H1 (cell line): ENCODE measurements at regions not wholly inside any gene's neighbourhood (a gene's known extent, or its start where the extent isn't known, plus 50 kb on each side); places are given as distances from the start of the nearest gene placed in this dataset.

Experiments
- CTCF ChIA-PET: fragments of 300-600 bp; sonication (Branson Sonifier 250); formaldehyde crosslinking; loops from one replicate; lab custom pipeline; 2021; ENCODE audit not compliant: partially characterized antibody; lab: Charles Lee
- POLR2A ChIA-PET: fragments of 300-600 bp; sonication (Branson Sonifier 250); formaldehyde crosslinking; loops from one replicate; lab custom pipeline; 2021; ENCODE audit warnings: inconsistent platforms; ENCODE audit not compliant: partially characterized antibody; lab: Charles Lee
- DNase-seq, 2 experiments: peaks; one replicate each; pipeline versions ENCODE4 v3.0.0 to v3.0.0-alpha.2; 2010 to 2022; ENCODE audit warnings: low spot score in 2 of 2, low read depth in 1 of 2, mixed read lengths in 1 of 2
- FAIRE-seq: peaks from 2 replicates; lab custom pipeline; 2011; peaks lifted over from hg19 to GRCh38; lab: Jason Lieb, UNC
- H2AFZ ChIP-seq: 2 replicates; pipeline ENCODE4 v1.8.1; 2012; ENCODE audit warnings: low read length, inconsistent platforms
- H2AK5ac ChIP-seq: 2 replicates; pipeline ENCODE4 v1.6.1; 2013; ENCODE audit warnings: low read depth, low read length
- H2BK120ac ChIP-seq: replicated peaks from 2 replicates; pipeline ENCODE3; 2013; ENCODE audit warnings: low read depth, low read length, inconsistent platforms
- H2BK12ac ChIP-seq: 2 replicates; pipeline ENCODE4 v1.6.1; 2013; ENCODE audit warnings: low read depth, low read length
- H2BK15ac ChIP-seq: 2 replicates; pipeline ENCODE4 v1.6.1; 2013; ENCODE audit warnings: low read length
- H2BK20ac ChIP-seq: 2 replicates; pipeline ENCODE4 v1.6.1; 2013; ENCODE audit warnings: low read length
- H2BK5ac ChIP-seq: 2 replicates; pipeline ENCODE4 v1.6.1; 2013; ENCODE audit warnings: low read depth, low read length
- H3K14ac ChIP-seq: 2 replicates; pipeline ENCODE4 v1.6.1; 2013; ENCODE audit warnings: inconsistent platforms; ENCODE audit not compliant: insufficient read length
- H3K18ac ChIP-seq: 2 replicates; pipeline ENCODE4 v1.6.1; 2013; ENCODE audit warnings: low read length; ENCODE audit errors: extremely low read depth
- H3K23ac ChIP-seq: 2 replicates; pipeline ENCODE4 v1.6.1; 2013; ENCODE audit warnings: inconsistent platforms; ENCODE audit not compliant: insufficient read length
- H3K23me2 ChIP-seq: 2 replicates; pipeline ENCODE4 v1.6.1; 2013; ENCODE audit warnings: low read depth, low read length
- H3K27ac ChIP-seq: 2 replicates; pipeline ENCODE4 v1.6.1; 2011; ENCODE audit warnings: low read depth, low read length, inconsistent platforms
- H3K27me3 ChIP-seq, 4 experiments: replicated peaks in 1 of 4; 1 replicate in 1 of 4; 2 replicates in 3 of 4; pipeline versions ENCODE4 v1.6.1 to v1.8.1; 2011 to 2013; ENCODE audit warnings: low read length in 3 of 4, mild to moderate bottlenecking in 3 of 4, inconsistent platforms in 2 of 4, mixed read lengths in 2 of 4, moderate library complexity in 1 of 4; ENCODE audit not compliant: control insufficient read depth in 3 of 4, insufficient read depth in 3 of 4; ENCODE audit errors: extremely low read depth in 1 of 4
- H3K36me3 ChIP-seq, 4 experiments: 2 replicates each; pipeline versions ENCODE4 v1.6.1 to v1.8.1; 2011 to 2013; ENCODE audit warnings: mild to moderate bottlenecking in 4 of 4, low read length in 3 of 4, moderate library complexity in 2 of 4, control low read depth in 1 of 4, inconsistent platforms in 1 of 4; ENCODE audit not compliant: insufficient read depth in 4 of 4, control insufficient read depth in 2 of 4
- H3K4ac ChIP-seq: replicated peaks from 2 replicates; pipeline ENCODE3; 2013; ENCODE audit warnings: low read length, low read depth, mixed read lengths, inconsistent platforms; ENCODE audit not compliant: insufficient read length
- H3K4me1 ChIP-seq, 4 experiments: replicated peaks in 1 of 4; 1 replicate in 1 of 4; 2 replicates in 3 of 4; pipeline versions ENCODE4 v1.6.1 to v1.8.1; 2011 to 2013; ENCODE audit warnings: low read length in 3 of 4, inconsistent platforms in 2 of 4, mixed read lengths in 1 of 4; ENCODE audit not compliant: insufficient read depth in 4 of 4, control insufficient read depth in 3 of 4
- H3K4me2 ChIP-seq, 2 experiments: 2 replicates each; pipeline versions ENCODE4 v1.6.1 to v1.8.1; 2011 to 2013; ENCODE audit warnings: low read depth in 2 of 2, low read length in 2 of 2, control low read depth in 1 of 2, inconsistent platforms in 1 of 2, mild to moderate bottlenecking in 1 of 2; ENCODE audit not compliant: insufficient read depth in 1 of 2
- H3K4me3 ChIP-seq, 4 experiments: fragments of 200-600, 300-600 bp in 1 of 4; sonication (generic), shearing (Covaris generic), sonication (Bioruptor Twin) in 1 of 4; 2 replicates each; pipeline versions ENCODE4 v1.5.1 to v1.8.1; 2011 to 2016; ENCODE audit warnings: low read length in 4 of 4, low read depth in 3 of 4, control low read depth in 2 of 4, inconsistent platforms in 2 of 4, mild to moderate bottlenecking in 2 of 4, mixed read lengths in 1 of 4, moderate library complexity in 1 of 4; ENCODE audit not compliant: insufficient read depth in 2 of 4; ENCODE audit errors: extremely low read depth in 1 of 4
- H3K56ac ChIP-seq: replicated peaks from 2 replicates; pipeline ENCODE3; 2013; ENCODE audit warnings: low read depth, mild to moderate bottlenecking, mixed read lengths, low read length, inconsistent platforms; ENCODE audit not compliant: insufficient read length
- H3K79me1 ChIP-seq: 2 replicates; pipeline ENCODE4 v1.6.1; 2013; ENCODE audit warnings: low read depth, low read length, control low read depth
- H3K79me2 ChIP-seq, 2 experiments: 2 replicates each; pipeline versions ENCODE4 v1.6.1 to v1.8.1; 2012 to 2013; ENCODE audit warnings: low read length in 2 of 2, mild to moderate bottlenecking in 2 of 2, inconsistent platforms in 1 of 2; ENCODE audit not compliant: insufficient read depth in 2 of 2, control insufficient read depth in 1 of 2
- H3K9ac ChIP-seq, 4 experiments: replicated peaks in 1 of 4; 1 replicate in 1 of 4; 2 replicates in 3 of 4; pipeline versions ENCODE4 v1.6.1 to v1.8.1; 2011 to 2013; ENCODE audit warnings: low read depth in 3 of 4, low read length in 3 of 4, control low read depth in 2 of 4, mild to moderate bottlenecking in 2 of 4, moderate library complexity in 2 of 4, inconsistent platforms in 1 of 4; ENCODE audit errors: extremely low read depth in 1 of 4
- H3K9me3 ChIP-seq, 2 experiments: 2 replicates each; pipeline versions ENCODE4 v1.6.1 to v1.8.1; 2012 to 2013; ENCODE audit warnings: mild to moderate bottlenecking in 2 of 2, moderate library complexity in 2 of 2, control low read depth in 1 of 2, inconsistent platforms in 1 of 2, low read depth in 1 of 2, low read length in 1 of 2, mixed read lengths in 1 of 2; ENCODE audit not compliant: insufficient read depth in 2 of 2
- H4K20me1 ChIP-seq, 2 experiments: replicated peaks in 1 of 2; 2 replicates each; pipeline versions ENCODE3 to v1.8.1; 2011 to 2013; ENCODE audit warnings: inconsistent platforms in 2 of 2, low read length in 2 of 2, mild to moderate bottlenecking in 1 of 2; ENCODE audit not compliant: insufficient read depth in 2 of 2, control insufficient read depth in 1 of 2
- H4K5ac ChIP-seq: 2 replicates; pipeline ENCODE4 v1.6.1; 2013; ENCODE audit warnings: low read length, low read depth, mixed read lengths, inconsistent platforms; ENCODE audit not compliant: insufficient read length
- H4K8ac ChIP-seq: 2 replicates; pipeline ENCODE4 v1.8.0; 2013; ENCODE audit warnings: mild to moderate bottlenecking, moderate library complexity, low read length, inconsistent platforms; ENCODE audit not compliant: insufficient read depth; ENCODE audit errors: extremely low read depth
- H4K91ac ChIP-seq: replicated peaks from 2 replicates; pipeline ENCODE3; 2013; ENCODE audit warnings: low read length, mixed read lengths, inconsistent platforms; ENCODE audit not compliant: insufficient read length
- EZH2 ChIP-seq: fragments of 200-600 bp; sonication (generic); IDR thresholded peaks from 2 replicates; pipeline ENCODE4 v1.7.1; 2012; ENCODE audit warnings: low read depth, mild to moderate bottlenecking, moderate library complexity, low read length, inconsistent platforms; ENCODE audit not compliant: severe bottlenecking
- HDAC2 ChIP-seq, 2 experiments: fragments of 300-600 bp in 1 of 2; sonication (generic) in 1 of 2; IDR thresholded peaks; 2 replicates each; pipeline ENCODE4 v1.6.1; 2011 to 2012; ENCODE audit warnings: low read depth in 2 of 2, low read length in 2 of 2, mild to moderate bottlenecking in 2 of 2, moderate library complexity in 2 of 2, borderline replicate concordance in 1 of 2, inconsistent platforms in 1 of 2
- HDAC6 ChIP-seq: IDR thresholded peaks from one replicate; pipeline ENCODE4 v1.7.1; 2012; ENCODE audit warnings: low read depth, mild to moderate bottlenecking, inconsistent platforms, low read length, moderate library complexity
- KDM4A ChIP-seq: IDR thresholded peaks from one replicate; pipeline ENCODE4 v1.7.1; 2012; ENCODE audit warnings: low read depth, mild to moderate bottlenecking, moderate library complexity, low read length, inconsistent platforms; ENCODE audit not compliant: severe bottlenecking
- RXRA ChIP-seq: IDR thresholded peaks from 2 replicates; pipeline ENCODE4 v1.6.1; 2011; ENCODE audit warnings: low read depth, mild to moderate bottlenecking, low read length, moderate library complexity; ENCODE audit not compliant: insufficient read depth
- SP1 ChIP-seq: IDR thresholded peaks from 2 replicates; pipeline ENCODE4 v1.6.1; 2011; ENCODE audit warnings: low read depth, low read length
- WGBS, 2 experiments: shearing (Covaris generic) in 1 of 2; methylation state at CpG; one replicate each; pipeline versions ENCODE4 v1.1.6 to v1.1.7; 2013 to 2015; ENCODE audit warnings: low lambda C conversion rate in 2 of 2, mixed read lengths in 2 of 2, inconsistent platforms in 1 of 2, low coverage in 1 of 2, missing lambda C conversion rate in 1 of 2; ENCODE audit not compliant: insufficient replicate concordance in 2 of 2, insufficient coverage in 1 of 2, insufficient read length in 1 of 2; ENCODE audit errors: extremely low coverage in 1 of 2, missing lambda C conversion rate in 1 of 2; 5-methylcytosine and 5-hydroxymethylcytosine counted together

GRCh38 chr22:47275605-47276449 lies 513.4 kb downstream of the TBC1D22A start:
- Histone ChIP-seq H3K27me3 (no peaks in the 10 kb centered on the region), H2BK15ac (no peak overlapping the region), H3K56ac (no peak overlapping the region), H3K4me1 (no peaks in the 10 kb centered on the region), H4K5ac (no peak overlapping the region), H3K9ac (no peak overlapping the region), H3K27ac (no peak overlapping the region), H2BK20ac (no peak overlapping the region), H3K4me3 (no peak overlapping the region), H4K20me1 (no peaks in the 10 kb centered on the region), H2BK12ac (no peak overlapping the region), H2BK5ac (no peak overlapping the region), H3K79me2 (no peaks in the 10 kb centered on the region), H3K23ac (no peak overlapping the region), H3K9me3 (peaks cover 77 to 89% of the 10 kb centered on the region in 2 experiments), H3K36me3 (no peaks in the 10 kb centered on the region), H3K18ac (no peak overlapping the region), H3K4me2 (no peak overlapping the region), H3K4ac (no peak overlapping the region), H3K14ac (no peak overlapping the region), H4K91ac (no peak overlapping the region), H2AK5ac (no peak overlapping the region), H3K79me1 (no peaks in the 10 kb centered on the region), H2AFZ (no peak overlapping the region), H4K8ac (no peak overlapping the region), H2BK120ac (no peak overlapping the region), H3K23me2 (no peaks in the 10 kb centered on the region)
- WGBS, 2 experiments = 81% methylated on average over 12 of the region's 12 CpGs; no CpG with 5 or more reads in 1 of the 2 experiments
- CTCF ChIA-PET = no interaction called here
- DNase-seq (no peak), FAIRE-seq (no peak)
- POLR2A ChIA-PET = no interaction called here
- TF ChIP-seq HDAC6 (no peak), SP1 (no peak), EZH2 (no peak), KDM4A (no peak), RXRA (no peak), HDAC2 (IDR thresholded peaks at IDR 0.05; ENCODE audit: borderline replicate concordance in 1 of 2, low read depth in 2 of 2, low read length in 2 of 2) (no peak)
